ENCODE measurements at regions not wholly inside any gene's neighbourhood (a gene's known extent, or its start where the extent isn't known, plus 50 kb on each side); places are given as distances from the start of the nearest gene placed in this dataset.

DNA sequence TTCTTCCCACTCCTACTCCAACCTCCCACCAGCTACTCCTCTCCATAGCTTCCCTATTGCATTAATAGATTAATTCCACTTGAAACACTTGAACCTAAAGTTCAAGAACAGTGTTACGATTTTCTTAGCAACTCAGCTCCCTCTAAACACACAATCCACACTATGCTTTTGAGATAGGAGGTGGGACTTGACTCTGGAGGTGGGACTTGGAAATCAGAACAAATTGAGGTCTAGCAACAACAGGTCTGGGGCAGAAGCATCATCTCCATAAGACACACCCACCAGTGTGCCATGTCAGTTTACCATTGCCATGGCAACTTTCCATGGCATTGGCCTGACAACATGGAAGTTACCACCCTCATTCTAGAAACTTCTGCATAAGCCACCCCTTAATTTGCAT, 336.5 kb upstream of the ALCAM start:
- no peaks in the 10 kb centered on the region for H4K20me1 ChIP-seq (ENCODE audit: control insufficient read depth, extremely low read depth, insufficient read depth, low read length)
- no peaks in the 10 kb centered on the region for H3K9me1 ChIP-seq (ENCODE audit: control insufficient read depth, extremely low read depth, insufficient read depth, low read length)
- no peak overlapping the region for H3K27ac ChIP-seq (ENCODE audit: control insufficient read depth, insufficient read depth, low read length)
- dilution Hi-C loops (cut with MboI; ENCODE audit: extremely low pct_ligation_motif_present, low sequenced_read_pairs), result no loop called here
- no peaks in the 10 kb centered on the region for H3K4me1 ChIP-seq (ENCODE audit: control insufficient read depth, extremely low read depth, insufficient read depth, low read length)
- H3K9me3 ChIP-seq (ENCODE audit: control insufficient read depth, low read depth, low read length), result no peaks in the 10 kb centered on the region
- DNase-seq (ENCODE audit: low read depth, low spot score), result no peak
- H3K4me2 ChIP-seq (ENCODE audit: control insufficient read depth, extremely low read depth, insufficient read depth, low read depth, low read length), result no peak overlapping the region
- no peak overlapping the region for H3K4me3 ChIP-seq (ENCODE audit: control insufficient read depth in 2 of 3, extremely low read depth in 1 of 3, insufficient read depth in 2 of 3, low read depth in 1 of 3, low read length in 3 of 3)
- H3K79me2 ChIP-seq (ENCODE audit: control insufficient read depth, insufficient read depth, low read length), result no peaks in the 10 kb centered on the region
- H3K27me3 ChIP-seq (ENCODE audit: control insufficient read depth, extremely low read depth, insufficient read depth, low read length), result no peaks in the 10 kb centered on the region
- H3K9ac ChIP-seq (ENCODE audit: control insufficient read depth, extremely low read depth, insufficient read depth, low read length), result no peak overlapping the region
- TF ChIP-seq, protein P1, sequence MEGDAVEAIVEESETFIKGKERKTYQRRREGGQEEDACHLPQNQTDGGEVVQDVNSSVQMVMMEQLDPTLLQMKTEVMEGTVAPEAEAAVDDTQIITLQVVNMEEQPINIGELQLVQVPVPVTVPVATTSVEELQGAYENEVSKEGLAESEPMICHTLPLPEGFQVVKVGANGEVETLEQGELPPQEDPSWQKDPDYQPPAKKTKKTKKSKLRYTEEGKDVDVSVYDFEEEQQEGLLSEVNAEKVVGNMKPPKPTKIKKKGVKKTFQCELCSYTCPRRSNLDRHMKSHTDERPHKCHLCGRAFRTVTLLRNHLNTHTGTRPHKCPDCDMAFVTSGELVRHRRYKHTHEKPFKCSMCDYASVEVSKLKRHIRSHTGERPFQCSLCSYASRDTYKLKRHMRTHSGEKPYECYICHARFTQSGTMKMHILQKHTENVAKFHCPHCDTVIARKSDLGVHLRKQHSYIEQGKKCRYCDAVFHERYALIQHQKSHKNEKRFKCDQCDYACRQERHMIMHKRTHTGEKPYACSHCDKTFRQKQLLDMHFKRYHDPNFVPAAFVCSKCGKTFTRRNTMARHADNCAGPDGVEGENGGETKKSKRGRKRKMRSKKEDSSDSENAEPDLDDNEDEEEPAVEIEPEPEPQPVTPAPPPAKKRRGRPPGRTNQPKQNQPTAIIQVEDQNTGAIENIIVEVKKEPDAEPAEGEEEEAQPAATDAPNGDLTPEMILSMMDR (optimal IDR thresholded peaks at IDR 0.05 in 1 of 3, IDR thresholded peaks at IDR 0.05 in 1 of 3, conservative IDR thresholded peaks at IDR 0.05 in 1 of 3; ENCODE audit: extremely low read depth in 1 of 3, insufficient read depth in 2 of 3, low read length in 3 of 3), result no peak
- TF ChIP-seq EZH2 (IDR thresholded peaks at IDR 0.05; ENCODE audit: low read length), result no peak
- no peak overlapping the region for H2AFZ ChIP-seq (ENCODE audit: control insufficient read depth, low read length)
- no peaks in the 10 kb centered on the region for H3K36me3 ChIP-seq (ENCODE audit: control insufficient read depth in 2 of 2, extremely low read depth in 1 of 2, insufficient read depth in 2 of 2, low read length in 2 of 2)
- FAIRE-seq, result no peak

DNA sequence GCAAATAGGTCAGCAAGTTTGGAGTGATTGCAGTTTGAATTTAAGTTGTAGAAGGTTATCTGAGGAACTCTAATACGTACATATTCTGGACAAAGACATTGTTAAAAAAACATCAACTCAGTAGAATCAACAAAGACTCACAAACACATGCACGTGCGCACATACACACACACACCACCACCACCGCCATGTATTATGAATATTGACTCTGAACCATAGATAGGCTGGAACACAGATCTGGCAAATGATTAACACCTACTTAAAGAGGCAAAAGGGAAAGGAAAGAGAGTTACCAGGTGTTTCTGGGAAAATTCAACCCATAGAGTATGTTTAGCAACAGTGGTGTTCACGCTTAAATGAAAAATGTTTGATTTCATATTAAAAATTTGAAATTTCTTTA, 334.2 kb upstream of the ALCAM start:
- H3K4me1 ChIP-seq (ENCODE audit: control insufficient read depth, extremely low read depth, insufficient read depth, low read length), result no peaks in the 10 kb centered on the region
- DNase-seq (ENCODE audit: low read depth, low spot score) (no peak), FAIRE-seq (no peak)
- no peak overlapping the region for H2AFZ ChIP-seq (ENCODE audit: control insufficient read depth, low read length)
- TF ChIP-seq, protein P1 (optimal IDR thresholded peaks at IDR 0.05 in 1 of 3, IDR thresholded peaks at IDR 0.05 in 1 of 3, conservative IDR thresholded peaks at IDR 0.05 in 1 of 3; ENCODE audit: extremely low read depth in 1 of 3, insufficient read depth in 2 of 3, low read length in 3 of 3), result no peak
- no peak for TF ChIP-seq EZH2 (IDR thresholded peaks at IDR 0.05; ENCODE audit: low read length)
- H4K20me1 ChIP-seq (ENCODE audit: control insufficient read depth, extremely low read depth, insufficient read depth, low read length), result no peaks in the 10 kb centered on the region
- no peak overlapping the region for H3K9ac ChIP-seq (ENCODE audit: control insufficient read depth, extremely low read depth, insufficient read depth, low read length)
- no peak overlapping the region for H3K4me2 ChIP-seq (ENCODE audit: control insufficient read depth, extremely low read depth, insufficient read depth, low read depth, low read length)
- no peaks in the 10 kb centered on the region for H3K79me2 ChIP-seq (ENCODE audit: control insufficient read depth, insufficient read depth, low read length)
- no peaks in the 10 kb centered on the region for H3K9me3 ChIP-seq (ENCODE audit: control insufficient read depth, low read depth, low read length)
- H3K27ac ChIP-seq (ENCODE audit: control insufficient read depth, insufficient read depth, low read length), result no peak overlapping the region
- no peak overlapping the region for H3K4me3 ChIP-seq (ENCODE audit: control insufficient read depth in 2 of 3, extremely low read depth in 1 of 3, insufficient read depth in 2 of 3, low read depth in 1 of 3, low read length in 3 of 3)
- no peaks in the 10 kb centered on the region for H3K36me3 ChIP-seq (ENCODE audit: control insufficient read depth in 2 of 2, extremely low read depth in 1 of 2, insufficient read depth in 2 of 2, low read length in 2 of 2)
- H3K9me1 ChIP-seq (ENCODE audit: control insufficient read depth, extremely low read depth, insufficient read depth, low read length), result no peaks in the 10 kb centered on the region
- dilution Hi-C loops (cut with MboI; ENCODE audit: extremely low pct_ligation_motif_present, low sequenced_read_pairs), result no loop called here
- no peaks in the 10 kb centered on the region for H3K27me3 ChIP-seq (ENCODE audit: control insufficient read depth, extremely low read depth, insufficient read depth, low read length)
